PC-9 (cell line): ENCODE measurements at regions not wholly inside any gene's neighbourhood (a gene's known extent, or its start where the extent isn't known, plus 50 kb on each side); places are given as distances from the start of the nearest gene placed in this dataset.

Experiments
- BruUV-seq: library from RNA; stranded (reverse); fragments of 400-500 nt; replicated peaks from 2 replicates; lab custom pipeline; 2021; lab: Mats Ljungman, UMichigan
- CTCF ChIA-PET: fragments of 300-600 bp; sonication (Branson Sonifier 250); formaldehyde crosslinking; loops from one replicate; lab custom pipeline; 2022; ENCODE audit warnings: antibody characterized with exemption; lab: Charles Lee
- POLR2A ChIA-PET: fragments of 300-600 bp; sonication (Branson Sonifier 250); formaldehyde crosslinking; loops from one replicate; lab custom pipeline; 2022; ENCODE audit warnings: antibody characterized with exemption; ENCODE audit not compliant: unreplicated experiment; lab: Charles Lee
- DNase-seq, 2 experiments: peaks; one replicate each; pipeline versions ENCODE4 v3.0.0 to v3.0.0-alpha.2; 2015 to 2022; ENCODE audit warnings: mixed read lengths in 1 of 2
- H2AFZ ChIP-seq: fragments of 200-600 bp; sonication (generic); 2 replicates; pipeline ENCODE4 v1.8.1; 2017; ENCODE audit warnings: antibody characterized with exemption
- H3F3A ChIP-seq: fragments of 200-600 bp; sonication (generic); 2 replicates; pipeline ENCODE4 v1.8.1; 2017; ENCODE audit warnings: antibody characterized with exemption, mild to moderate bottlenecking, low read depth; ENCODE audit not compliant: insufficient read depth
- H3K27ac ChIP-seq: fragments of 200-600 bp; sonication (generic); 2 replicates; pipeline ENCODE4 v1.6.1; 2016; ENCODE audit warnings: mixed run types
- H3K27me3 ChIP-seq: fragments of 200-600 bp; sonication (generic); 2 replicates; pipeline ENCODE4 v1.6.1; 2016; ENCODE audit warnings: low read depth, mixed run types; ENCODE audit not compliant: insufficient read depth
- H3K36me3 ChIP-seq: fragments of 200-600 bp; sonication (generic); 2 replicates; pipeline ENCODE4 v1.6.1; 2016; ENCODE audit warnings: low read depth, mixed run types
- H3K4me1 ChIP-seq: fragments of 200-600 bp; sonication (generic); replicated peaks from 2 replicates; pipeline ENCODE4 v1.6.1; 2016; ENCODE audit warnings: mixed run types; ENCODE audit not compliant: insufficient read depth
- H3K4me2 ChIP-seq: fragments of 200-600 bp; sonication (generic); 2 replicates; pipeline ENCODE4 v1.6.1; 2017; ENCODE audit warnings: mixed run types
- H3K4me3 ChIP-seq: fragments of 200-600 bp; sonication (generic); 2 replicates; pipeline ENCODE4 v1.6.1; 2016; ENCODE audit warnings: mixed run types
- H3K79me2 ChIP-seq: fragments of 200-600 bp; sonication (generic); 2 replicates; pipeline ENCODE4 v1.6.1; 2017; ENCODE audit warnings: low read depth, mixed run types
- H3K9me2 ChIP-seq: fragments of 200-600 bp; sonication (generic); 2 replicates; pipeline ENCODE4 v1.8.1; 2017; ENCODE audit warnings: mild to moderate bottlenecking; ENCODE audit not compliant: insufficient read depth
- H3K9me3 ChIP-seq: fragments of 200-600 bp; sonication (generic); 2 replicates; pipeline ENCODE4 v1.8.1; 2016; ENCODE audit warnings: low read depth; ENCODE audit not compliant: insufficient read depth
- H4K20me1 ChIP-seq: fragments of 200-600 bp; sonication (generic); 2 replicates; pipeline ENCODE4 v1.8.1; 2017; ENCODE audit not compliant: insufficient read depth
- EZH2 ChIP-seq: fragments of 200-600 bp; sonication (generic); IDR thresholded peaks from 2 replicates; pipeline ENCODE4 v1.8.0; 2017; ENCODE audit warnings: antibody characterized with exemption, low read depth
- intact Hi-C: fragments of 100-400 bp; cut with micrococcal nuclease; formaldehyde crosslinking; loops from one replicate; pipeline ENCODE4 v1.10.0; 2022; ENCODE audit not compliant: unreplicated experiment
- TF ChIP-seq, protein P1 (sequence below): fragments of 200-600 bp; sonication (generic); conservative IDR thresholded peaks from 2 replicates; pipeline ENCODE4 v1.6.1; 2017; ENCODE audit warnings: mixed run types, antibody characterized with exemption, mild to moderate bottlenecking, moderate library complexity

DNA sequence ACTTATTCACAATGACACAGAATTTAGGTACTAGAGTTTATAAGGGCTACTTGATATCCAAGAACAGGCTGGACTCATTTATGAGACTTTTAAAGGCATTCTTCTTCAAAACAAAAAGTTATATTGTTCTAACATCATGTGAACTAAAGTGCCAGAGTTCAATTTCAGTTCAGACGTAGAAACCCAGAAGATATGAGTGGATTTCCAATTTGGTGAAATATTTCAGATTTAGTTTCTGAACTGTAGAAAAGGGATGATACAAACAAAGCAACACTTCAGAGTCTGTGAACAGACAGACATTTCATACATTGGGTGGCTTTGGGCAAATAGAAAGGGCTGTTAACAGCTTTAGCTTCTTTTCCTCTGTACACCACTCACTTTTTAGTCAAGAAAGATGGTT, 384.0 kb downstream of the NR2F1-AS1 start:
- Histone ChIP-seq H3F3A (peaks cover 12% of the 10 kb centered on the region), H3K79me2 (no peaks in the 10 kb centered on the region), H3K9me2 (no peaks in the 10 kb centered on the region), H3K4me3 (no peak overlapping the region), H3K4me2 (no peak overlapping the region), H3K27me3 (no peaks in the 10 kb centered on the region), H3K9me3 (peaks cover 17% of the 10 kb centered on the region), H3K36me3 (no peaks in the 10 kb centered on the region), H2AFZ (no peak overlapping the region), H3K4me1 (peaks cover 26% of the 10 kb centered on the region), H4K20me1 (no peaks in the 10 kb centered on the region), H3K27ac (no peak overlapping the region)
- intact Hi-C loops = loop anchor here (10.0 kb wide), 1 partner anchor 388 kb away; the partner anchor contains the start of genes NR2F1 and NR2F1-AS1
- CTCF ChIA-PET = no interaction called here
- no peak for TF ChIP-seq EZH2
- DNase-seq = no peak
- no TSS peak for BruUV-seq
- POLR2A ChIA-PET = no interaction called here

DNA sequence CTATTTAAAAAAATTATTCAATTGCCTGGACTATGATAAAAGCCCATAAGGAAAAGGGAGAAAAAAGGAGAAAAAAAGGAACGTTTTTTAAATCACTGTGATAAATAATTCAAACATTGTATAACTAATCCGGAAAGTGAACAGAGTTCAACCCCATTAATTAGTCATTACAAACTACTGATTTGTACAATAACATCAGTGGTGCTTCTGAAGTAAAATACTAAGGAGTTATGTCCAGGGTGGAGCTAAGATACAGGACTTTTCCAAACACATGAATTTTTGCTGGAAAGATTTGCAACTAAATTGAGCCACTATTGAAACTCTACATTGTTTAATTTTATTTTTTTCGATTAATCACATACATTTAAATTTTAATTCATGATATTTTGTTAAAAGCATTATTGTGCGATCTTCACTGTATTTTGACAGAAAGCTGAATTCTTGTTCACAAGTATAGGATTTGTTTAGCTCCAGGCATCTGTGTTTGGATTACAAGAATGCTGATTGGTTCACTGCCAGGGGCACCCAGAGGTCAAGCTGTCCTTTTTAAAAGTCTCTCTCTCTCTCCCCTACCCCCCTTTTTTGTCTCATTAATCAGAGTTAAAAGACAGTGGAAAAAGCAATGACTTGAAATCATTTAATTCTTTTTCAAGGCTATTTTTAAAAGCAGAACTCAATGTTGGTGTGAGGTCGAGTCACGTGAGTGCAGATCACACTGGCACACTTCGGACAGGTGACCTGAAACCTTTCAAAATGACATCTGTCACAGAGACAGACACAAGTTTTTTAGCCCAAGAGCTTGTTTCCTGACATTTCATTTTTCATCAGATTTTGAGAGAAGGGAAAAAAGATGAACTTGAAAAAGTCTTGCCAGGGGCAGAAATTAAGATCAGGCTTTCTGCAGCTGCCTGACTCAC, 387.3 kb downstream of the NR2F1-AS1 start:
- H3K36me3 ChIP-seq = no peaks in the 10 kb centered on the region
- no TSS peak for BruUV-seq
- H2AFZ ChIP-seq = peak overlapping the region; percentile 23; the same call in 1 of the 2 replicates
- DNase-seq = no peak
- H3F3A ChIP-seq = peaks cover 32% of the 10 kb centered on the region
- peak overlapping the region; percentile 87 for H3K27ac ChIP-seq
- peaks cover 59% of the 10 kb centered on the region for H3K4me1 ChIP-seq
- H4K20me1 ChIP-seq = no peaks in the 10 kb centered on the region
- TF ChIP-seq, protein P1, sequence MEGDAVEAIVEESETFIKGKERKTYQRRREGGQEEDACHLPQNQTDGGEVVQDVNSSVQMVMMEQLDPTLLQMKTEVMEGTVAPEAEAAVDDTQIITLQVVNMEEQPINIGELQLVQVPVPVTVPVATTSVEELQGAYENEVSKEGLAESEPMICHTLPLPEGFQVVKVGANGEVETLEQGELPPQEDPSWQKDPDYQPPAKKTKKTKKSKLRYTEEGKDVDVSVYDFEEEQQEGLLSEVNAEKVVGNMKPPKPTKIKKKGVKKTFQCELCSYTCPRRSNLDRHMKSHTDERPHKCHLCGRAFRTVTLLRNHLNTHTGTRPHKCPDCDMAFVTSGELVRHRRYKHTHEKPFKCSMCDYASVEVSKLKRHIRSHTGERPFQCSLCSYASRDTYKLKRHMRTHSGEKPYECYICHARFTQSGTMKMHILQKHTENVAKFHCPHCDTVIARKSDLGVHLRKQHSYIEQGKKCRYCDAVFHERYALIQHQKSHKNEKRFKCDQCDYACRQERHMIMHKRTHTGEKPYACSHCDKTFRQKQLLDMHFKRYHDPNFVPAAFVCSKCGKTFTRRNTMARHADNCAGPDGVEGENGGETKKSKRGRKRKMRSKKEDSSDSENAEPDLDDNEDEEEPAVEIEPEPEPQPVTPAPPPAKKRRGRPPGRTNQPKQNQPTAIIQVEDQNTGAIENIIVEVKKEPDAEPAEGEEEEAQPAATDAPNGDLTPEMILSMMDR = no peak
- TF ChIP-seq EZH2 = no peak
- no peak overlapping the region for H3K4me3 ChIP-seq
- peak overlapping the region; percentile 57 for H3K4me2 ChIP-seq
- intact Hi-C loops = loop anchor here (5.0 to 10.0 kb wide), 3 partner anchors 99 to 391 kb away; partner anchors contain the start of genes NR2F1 and NR2F1-AS1
- ChIA-PET POLR2A (no interaction called here), CTCF (no interaction called here)
- no peaks in the 10 kb centered on the region for H3K79me2 ChIP-seq
- peaks cover 17% of the 10 kb centered on the region for H3K9me3 ChIP-seq
- no peaks in the 10 kb centered on the region for H3K27me3 ChIP-seq
- H3K9me2 ChIP-seq = no peaks in the 10 kb centered on the region

DNA sequence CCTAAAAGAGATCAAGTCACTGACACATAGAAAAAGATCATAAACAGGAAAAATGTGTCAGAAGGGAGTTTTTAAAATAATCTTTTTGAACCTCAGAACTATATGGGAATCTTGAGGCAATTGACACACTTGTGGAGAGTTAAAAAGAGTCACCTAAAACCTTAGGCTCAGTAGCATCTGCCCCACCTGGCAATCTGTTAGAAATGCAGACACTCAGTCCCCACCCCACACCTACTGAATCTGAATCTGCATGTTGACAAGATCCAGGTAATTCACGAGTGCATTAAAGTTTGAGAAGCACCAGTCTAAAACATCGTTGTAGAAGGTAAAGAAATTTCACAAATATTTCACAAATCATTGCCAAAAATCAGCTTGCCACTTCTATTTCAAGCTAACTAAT, 388.3 kb downstream of the NR2F1-AS1 start:
- Histone ChIP-seq H3K36me3 (no peaks in the 10 kb centered on the region), H2AFZ (peak overlapping the region; percentile 61; the same call in 1 of the 2 replicates), H3K9me2 (no peaks in the 10 kb centered on the region), H3K4me1 (peaks cover 60% of the 10 kb centered on the region), H3K4me3 (no peak overlapping the region), H3K4me2 (peak overlapping the region; percentile 57), H3K9me3 (peaks cover 17% of the 10 kb centered on the region), H3K27me3 (no peaks in the 10 kb centered on the region), H3F3A (peaks cover 32% of the 10 kb centered on the region), H3K27ac (peak overlapping the region; percentile 87), H4K20me1 (no peaks in the 10 kb centered on the region), H3K79me2 (no peaks in the 10 kb centered on the region)
- TF ChIP-seq, protein P1 = no peak
- TF ChIP-seq EZH2 = no peak
- POLR2A ChIA-PET = no interaction called here
- CTCF ChIA-PET = no interaction called here
- no peak for DNase-seq
- no TSS peak for BruUV-seq
- intact Hi-C loops = loop anchor here (5.0 to 10.0 kb wide), 3 partner anchors 100 to 392 kb away; partner anchors contain the start of genes NR2F1 and NR2F1-AS1
